HEK293T (cell line): ENCODE measurements at regions not wholly inside any gene's neighbourhood (a gene's known extent, or its start where the extent isn't known, plus 50 kb on each side); places are given as distances from the start of the nearest gene placed in this dataset.

ENCODE experiments used
- ARNT ChIP-seq: fragments of 450-650 bp; IDR thresholded peaks from 2 replicates; pipeline ENCODE4 v1.6.1; 2017; ENCODE audit warnings: mild to moderate bottlenecking
- BHLHE40 ChIP-seq: fragments of 450-650 bp; IDR thresholded peaks from 2 replicates; pipeline ENCODE4 v1.6.1; 2016; ENCODE audit warnings: mild to moderate bottlenecking, moderate library complexity, borderline replicate concordance
- ELF4 ChIP-seq: fragments of 450-650 bp; IDR thresholded peaks from 2 replicates; pipeline ENCODE4 v1.6.1; 2017; ENCODE audit warnings: antibody characterized with exemption
- FOXA1 ChIP-seq: fragments of 450-650 bp; IDR thresholded peaks from 2 replicates; pipeline ENCODE4 v1.6.1; 2016; ENCODE audit warnings: mild to moderate bottlenecking
- FOXK2 ChIP-seq: fragments of 450-650 bp; IDR thresholded peaks from 2 replicates; pipeline ENCODE4 v1.6.1; 2016; ENCODE audit warnings: mild to moderate bottlenecking
- FOXM1 ChIP-seq: fragments of 450-650 bp; IDR thresholded peaks from 2 replicates; pipeline ENCODE4 v1.6.1; 2017; ENCODE audit warnings: mild to moderate bottlenecking, borderline replicate concordance
- HDGF ChIP-seq: fragments of 450-650 bp; IDR thresholded peaks from 2 replicates; pipeline ENCODE4 v1.6.1; 2017; ENCODE audit warnings: antibody characterized with exemption, borderline replicate concordance
- L3MBTL2 ChIP-seq: fragments of 450-650 bp; conservative IDR thresholded peaks from 2 replicates; pipeline ENCODE4 v1.6.1; 2016; ENCODE audit warnings: mild to moderate bottlenecking
- PKNOX1 ChIP-seq: fragments of 450-650 bp; IDR thresholded peaks from 2 replicates; pipeline ENCODE4 v1.6.1; 2016
- SP1 ChIP-seq: fragments of 450-650 bp; IDR thresholded peaks from 2 replicates; pipeline ENCODE4 v1.6.1; 2017
- SUZ12 ChIP-seq: fragments of 450-650 bp; IDR thresholded peaks from 2 replicates; pipeline ENCODE4 v1.6.1; 2016; ENCODE audit warnings: mild to moderate bottlenecking
- TARDBP ChIP-seq: fragments of 450-650 bp; IDR thresholded peaks from 2 replicates; pipeline ENCODE4 v1.6.1; 2016

GRCh38 chr22:16721961-16722360 lies 103.2 kb downstream of the XKR3 start:
- TF ChIP-seq PKNOX1 (no peak), BHLHE40 (no peak), HDGF (no peak), FOXA1 (no peak), TARDBP (no peak), SP1 (no peak), ELF4 (no peak), L3MBTL2 (no peak), FOXK2 (no peak), ARNT (no peak), SUZ12 (no peak), FOXM1 (no peak)
